Endothelial cell of umbilical vein (primary cell): ENCODE measurements at regions not wholly inside any gene's neighbourhood (a gene's known extent, or its start where the extent isn't known, plus 50 kb on each side); places are given as distances from the start of the nearest gene placed in this dataset.

Source experiments
- EZH2 ChIP-seq: IDR thresholded peaks from 2 replicates; pipeline ENCODE4 v1.6.1; 2012; ENCODE audit warnings: borderline replicate concordance, low read depth, mild to moderate bottlenecking, moderate library complexity, low read length, inconsistent platforms; ENCODE audit not compliant: severe bottlenecking
- FOS ChIP-seq: IDR thresholded peaks from 2 replicates; pipeline ENCODE4 v1.6.1; 2011; ENCODE audit warnings: mild to moderate bottlenecking, low read length, moderate library complexity, borderline replicate concordance; ENCODE audit not compliant: insufficient read depth
- GATA2 ChIP-seq: IDR thresholded peaks from 2 replicates; pipeline ENCODE4 v1.7.0; 2011; ENCODE audit warnings: low read depth, mild to moderate bottlenecking, moderate library complexity, mixed read lengths, low read length; ENCODE audit not compliant: insufficient read length, insufficient read depth
- JUN ChIP-seq: IDR thresholded peaks from 2 replicates; pipeline ENCODE4 v1.6.1; 2011; ENCODE audit warnings: borderline replicate concordance, low read depth; ENCODE audit not compliant: insufficient read length, insufficient read depth
- MYC ChIP-seq: IDR thresholded peaks from one replicate; pipeline ENCODE4 v1.6.1; 2011; ENCODE audit warnings: mild to moderate bottlenecking, low read depth, low read length
- POLR2A ChIP-seq: IDR thresholded peaks from 2 replicates; pipeline ENCODE4 v1.6.1; 2012; ENCODE audit warnings: low read depth, mild to moderate bottlenecking, control low read depth, low read length
- POLR2AphosphoS5 ChIP-seq: IDR thresholded peaks from 2 replicates; pipeline ENCODE4 v1.6.1; 2012; ENCODE audit warnings: low read depth, mild to moderate bottlenecking, control low read depth, low read length, moderate library complexity; ENCODE audit not compliant: insufficient read depth
- TF ChIP-seq, protein P1 (sequence below), 2 donors: IDR thresholded peaks; 1 replicate in 1 of 2; 2 replicates in 1 of 2; pipeline ENCODE4 v1.5.1; 2011; ENCODE audit warnings: low read length in 2 of 2, mild to moderate bottlenecking in 2 of 2, moderate library complexity in 2 of 2, control low read depth in 1 of 2, inconsistent platforms in 1 of 2, low read depth in 1 of 2; ENCODE audit not compliant: insufficient read depth in 1 of 2; ENCODE audit errors: extremely low read depth in 1 of 2
- TF ChIP-seq, protein P2 (sequence below): IDR thresholded peaks from 2 replicates; pipeline ENCODE4 v1.6.1; 2011; ENCODE audit not compliant: insufficient read depth, insufficient read length

DNA sequence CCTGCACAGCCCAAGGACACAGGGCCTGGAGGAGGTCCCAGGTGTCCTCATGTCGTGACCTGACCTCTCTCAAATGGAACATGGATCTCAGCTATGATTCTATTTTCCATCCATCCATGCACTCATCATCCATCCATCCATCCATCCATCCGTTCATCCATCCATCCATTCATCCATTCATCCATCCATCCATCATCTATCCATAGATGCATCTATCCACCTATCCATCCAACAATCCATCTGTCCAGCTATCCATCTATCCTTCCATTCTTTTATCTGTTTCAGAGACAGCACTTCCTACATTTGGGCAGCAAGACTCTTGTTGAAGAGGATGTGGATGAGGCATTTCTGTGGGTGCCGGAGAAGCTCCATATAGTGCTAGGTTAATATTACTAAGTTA lies 86.7 kb downstream of the SCGB2B2 start:
- no peak for TF ChIP-seq POLR2A
- TF ChIP-seq, protein P1, sequence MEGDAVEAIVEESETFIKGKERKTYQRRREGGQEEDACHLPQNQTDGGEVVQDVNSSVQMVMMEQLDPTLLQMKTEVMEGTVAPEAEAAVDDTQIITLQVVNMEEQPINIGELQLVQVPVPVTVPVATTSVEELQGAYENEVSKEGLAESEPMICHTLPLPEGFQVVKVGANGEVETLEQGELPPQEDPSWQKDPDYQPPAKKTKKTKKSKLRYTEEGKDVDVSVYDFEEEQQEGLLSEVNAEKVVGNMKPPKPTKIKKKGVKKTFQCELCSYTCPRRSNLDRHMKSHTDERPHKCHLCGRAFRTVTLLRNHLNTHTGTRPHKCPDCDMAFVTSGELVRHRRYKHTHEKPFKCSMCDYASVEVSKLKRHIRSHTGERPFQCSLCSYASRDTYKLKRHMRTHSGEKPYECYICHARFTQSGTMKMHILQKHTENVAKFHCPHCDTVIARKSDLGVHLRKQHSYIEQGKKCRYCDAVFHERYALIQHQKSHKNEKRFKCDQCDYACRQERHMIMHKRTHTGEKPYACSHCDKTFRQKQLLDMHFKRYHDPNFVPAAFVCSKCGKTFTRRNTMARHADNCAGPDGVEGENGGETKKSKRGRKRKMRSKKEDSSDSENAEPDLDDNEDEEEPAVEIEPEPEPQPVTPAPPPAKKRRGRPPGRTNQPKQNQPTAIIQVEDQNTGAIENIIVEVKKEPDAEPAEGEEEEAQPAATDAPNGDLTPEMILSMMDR (IDR thresholded peaks at IDR 0.05; ENCODE audit: extremely low read depth in 1 of 2, insufficient read depth in 1 of 2, low read depth in 1 of 2, low read length in 2 of 2), result no peak
- TF ChIP-seq FOS, result no peak
- no peak for TF ChIP-seq JUN
- TF ChIP-seq, protein P2, sequence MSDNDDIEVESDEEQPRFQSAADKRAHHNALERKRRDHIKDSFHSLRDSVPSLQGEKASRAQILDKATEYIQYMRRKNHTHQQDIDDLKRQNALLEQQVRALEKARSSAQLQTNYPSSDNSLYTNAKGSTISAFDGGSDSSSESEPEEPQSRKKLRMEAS, result no peak
- TF ChIP-seq EZH2, result no peak
- TF ChIP-seq POLR2AphosphoS5, result no peak
- TF ChIP-seq GATA2, result no peak
- no peak for TF ChIP-seq MYC
